ENCODE measurements at regions not wholly inside any gene's neighbourhood (a gene's known extent, or its start where the extent isn't known, plus 50 kb on each side); places are given as distances from the start of the nearest gene placed in this dataset.

DNA sequence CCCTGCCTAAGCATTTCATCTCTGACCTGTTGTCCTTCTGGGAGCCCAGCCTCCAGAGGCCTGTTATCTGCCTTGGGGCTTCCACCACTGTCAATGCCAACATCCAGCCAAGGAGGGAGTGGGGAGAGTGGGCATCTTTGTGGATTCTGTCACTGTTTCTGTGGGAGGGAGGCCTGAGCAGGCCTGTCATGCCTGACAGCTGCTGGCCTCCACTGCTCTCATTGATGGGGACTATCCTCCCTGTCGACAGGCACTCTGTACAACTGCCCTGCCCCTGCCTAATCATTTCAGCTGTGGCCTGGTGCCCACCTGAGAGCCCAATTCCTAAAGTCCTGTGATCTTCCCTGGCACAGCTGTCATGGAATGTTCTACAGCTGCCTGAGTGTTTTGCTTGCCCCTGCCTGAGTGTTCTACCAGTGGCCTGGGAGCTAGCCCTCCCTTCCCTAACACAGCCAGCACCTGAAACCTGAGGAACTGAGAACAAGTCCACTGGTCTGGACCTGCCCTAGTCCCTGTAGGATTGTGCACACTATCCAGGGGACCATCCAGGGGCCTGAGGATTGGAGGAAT is 145.3 kb downstream of the FAM83B start:
- no peak for DNase-seq

DNA sequence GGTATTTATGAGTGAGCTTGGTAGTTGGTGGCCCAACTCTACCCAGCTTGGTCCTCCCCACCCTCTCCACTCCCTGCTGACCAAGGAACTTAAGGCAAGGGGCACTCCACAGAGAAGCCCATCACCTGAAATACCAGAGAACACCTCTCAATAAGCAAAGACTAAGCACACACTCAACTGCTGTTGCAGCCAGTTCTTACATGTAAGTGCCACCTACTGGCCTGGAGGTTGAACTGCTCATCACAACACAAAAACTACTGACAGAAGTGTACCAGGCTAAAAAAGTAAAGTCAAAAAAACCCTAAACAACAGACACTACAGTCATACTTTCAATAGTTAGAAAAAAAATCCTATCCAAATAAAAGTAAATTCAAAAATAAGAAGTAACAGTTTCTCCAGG is 146.2 kb downstream of the FAM83B start:
- DNase-seq: no peak

DNA sequence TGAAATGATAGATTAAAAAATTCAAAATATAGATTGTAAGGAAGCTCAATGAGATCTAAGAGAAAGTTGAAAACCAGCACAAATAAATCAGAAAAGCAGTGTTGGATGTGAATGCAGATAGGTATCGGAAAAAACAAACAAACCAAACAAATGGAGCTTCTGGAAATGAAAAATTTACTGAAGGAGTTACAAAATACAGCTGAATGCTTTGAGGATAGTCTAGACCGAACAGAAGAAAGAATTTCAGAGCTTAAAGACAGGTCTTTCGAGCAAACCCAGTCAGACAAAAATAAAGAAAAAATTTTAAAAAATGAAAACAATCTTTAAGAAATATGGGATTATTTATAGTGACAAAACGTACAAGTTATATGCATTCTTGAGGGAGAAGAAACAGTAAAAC is 146.7 kb downstream of the FAM83B start:
- no peak for DNase-seq

DNA sequence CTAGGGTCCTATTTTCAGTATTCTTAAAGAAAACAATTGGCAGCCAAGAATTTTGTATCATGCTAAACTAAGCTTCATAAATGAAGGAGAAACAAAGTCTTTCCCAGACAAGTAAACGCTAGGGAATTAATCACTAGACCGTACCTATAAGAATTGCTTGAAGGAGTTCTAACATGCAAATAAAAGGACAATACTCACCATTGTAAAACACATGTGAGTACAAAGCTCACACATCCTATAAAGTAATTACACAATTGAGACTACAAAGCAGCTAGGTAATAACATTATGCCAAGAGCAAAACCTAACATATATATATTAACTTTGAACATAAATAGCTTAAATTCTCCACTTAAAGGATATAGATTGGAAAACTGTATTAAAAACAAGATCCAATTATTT is 147.4 kb downstream of the FAM83B start:
- no peak for DNase-seq

DNA sequence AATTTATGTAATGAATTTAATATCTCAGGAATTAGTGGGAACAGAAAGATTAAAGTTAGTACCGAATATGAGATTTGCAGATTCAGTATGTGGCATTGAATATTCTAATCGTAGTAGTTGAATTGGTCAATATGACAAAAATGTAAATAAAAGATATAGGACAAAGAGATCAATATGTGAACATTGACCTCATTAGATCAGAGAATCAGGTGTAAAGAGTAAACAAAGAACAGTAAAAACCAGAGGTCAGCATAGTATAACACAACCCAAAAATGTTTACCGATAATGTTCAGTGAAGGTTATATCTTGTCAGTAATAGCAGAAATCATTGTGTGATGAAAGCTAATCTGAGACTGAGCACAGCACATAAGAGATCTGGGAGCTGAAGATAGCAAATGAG is 152.0 kb downstream of the FAM83B start:
- no peak for DNase-seq

DNA sequence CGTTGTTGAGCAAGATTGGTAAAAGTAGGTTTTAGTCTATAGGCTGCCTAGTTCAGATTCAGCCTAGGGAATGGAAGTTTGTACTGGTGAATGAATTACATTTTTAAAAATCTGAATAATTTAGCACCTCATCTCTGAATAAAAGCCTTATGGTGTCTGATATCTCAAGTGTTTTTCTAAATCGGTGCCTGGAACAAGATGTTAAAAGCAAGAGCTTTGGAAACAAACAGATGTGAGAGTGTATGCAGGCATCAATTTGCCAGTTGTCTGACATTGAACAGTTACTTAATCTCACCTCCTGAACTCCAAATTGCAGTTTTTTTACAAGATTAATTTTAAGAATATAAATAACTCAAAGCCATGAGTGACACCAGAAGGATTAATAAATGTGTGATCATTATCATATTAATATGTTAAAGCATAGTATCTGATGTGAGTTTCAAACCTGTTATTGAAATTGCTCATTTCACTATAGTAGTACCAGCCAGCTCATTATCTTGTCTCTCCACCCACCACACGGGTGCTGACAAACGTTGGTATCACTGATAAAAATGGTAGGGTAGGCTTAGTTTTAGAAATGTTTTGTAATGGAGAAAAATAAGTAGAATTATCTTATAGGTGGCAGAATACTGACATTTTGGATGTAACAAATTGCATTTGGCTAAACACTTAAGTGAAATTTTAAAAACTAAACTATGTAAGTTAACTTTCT is 157.3 kb downstream of the FAM83B start:
- no peak for DNase-seq

DNA sequence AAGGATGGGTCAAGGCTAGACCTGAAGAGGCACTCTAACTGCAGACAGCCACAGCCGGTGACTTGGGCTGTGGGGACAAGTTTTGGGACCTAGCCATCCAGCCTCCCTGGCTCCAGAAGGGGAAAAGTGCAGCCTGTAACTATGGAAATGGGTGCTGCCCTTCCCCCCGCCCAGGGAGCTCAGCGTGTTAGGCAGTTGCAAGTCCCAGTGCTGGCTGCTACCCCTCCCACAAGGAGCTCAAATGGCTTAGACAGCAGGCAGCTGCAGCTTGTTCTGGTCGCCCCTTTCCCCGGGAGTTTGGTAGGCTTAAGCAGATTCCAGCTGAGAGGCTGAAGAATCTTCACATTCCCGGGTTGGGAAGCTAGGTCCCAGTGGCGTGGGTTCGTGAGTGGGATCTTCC is 162.6 kb downstream of the FAM83B start:
- no peak for DNase-seq

DNA sequence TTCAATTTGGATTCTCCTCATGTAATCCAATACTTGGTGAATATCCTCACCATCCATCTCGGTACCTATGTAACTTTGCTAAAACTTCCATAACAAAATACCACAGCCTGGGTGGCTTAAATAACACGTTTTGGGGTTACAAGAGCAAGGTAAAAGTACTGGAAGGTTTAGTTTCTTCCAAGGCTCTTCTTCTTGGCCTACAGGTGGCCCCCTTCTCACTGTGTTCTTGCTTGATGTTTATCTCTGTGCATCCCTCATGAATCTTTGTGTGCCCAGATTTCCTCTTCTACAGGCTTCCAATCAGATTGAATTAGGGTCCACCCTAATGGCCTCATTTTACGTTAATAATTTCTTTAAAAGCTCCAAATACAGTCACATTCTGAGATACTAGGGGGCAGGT is 163.3 kb upstream of the HCRTR2 start:
- DNase-seq: no peak

DNA sequence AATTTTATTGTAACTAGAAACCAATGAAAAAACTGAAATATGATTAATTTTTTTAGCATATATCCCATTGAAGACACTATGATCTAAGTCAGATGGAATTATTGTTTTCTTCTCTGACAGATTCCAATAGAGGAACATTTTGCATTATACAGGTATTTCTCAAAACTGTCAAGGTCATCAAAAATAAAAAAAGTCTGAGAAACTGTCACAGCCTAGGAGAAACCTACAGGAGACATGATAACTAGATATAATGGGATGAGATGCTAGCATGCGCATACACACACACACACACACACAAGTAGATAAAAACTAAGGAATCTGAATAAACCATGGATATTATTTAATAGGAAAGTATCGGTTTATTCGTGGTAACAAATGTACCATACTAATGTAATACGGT is 161.9 kb upstream of the HCRTR2 start:
- no peak for DNase-seq

DNA sequence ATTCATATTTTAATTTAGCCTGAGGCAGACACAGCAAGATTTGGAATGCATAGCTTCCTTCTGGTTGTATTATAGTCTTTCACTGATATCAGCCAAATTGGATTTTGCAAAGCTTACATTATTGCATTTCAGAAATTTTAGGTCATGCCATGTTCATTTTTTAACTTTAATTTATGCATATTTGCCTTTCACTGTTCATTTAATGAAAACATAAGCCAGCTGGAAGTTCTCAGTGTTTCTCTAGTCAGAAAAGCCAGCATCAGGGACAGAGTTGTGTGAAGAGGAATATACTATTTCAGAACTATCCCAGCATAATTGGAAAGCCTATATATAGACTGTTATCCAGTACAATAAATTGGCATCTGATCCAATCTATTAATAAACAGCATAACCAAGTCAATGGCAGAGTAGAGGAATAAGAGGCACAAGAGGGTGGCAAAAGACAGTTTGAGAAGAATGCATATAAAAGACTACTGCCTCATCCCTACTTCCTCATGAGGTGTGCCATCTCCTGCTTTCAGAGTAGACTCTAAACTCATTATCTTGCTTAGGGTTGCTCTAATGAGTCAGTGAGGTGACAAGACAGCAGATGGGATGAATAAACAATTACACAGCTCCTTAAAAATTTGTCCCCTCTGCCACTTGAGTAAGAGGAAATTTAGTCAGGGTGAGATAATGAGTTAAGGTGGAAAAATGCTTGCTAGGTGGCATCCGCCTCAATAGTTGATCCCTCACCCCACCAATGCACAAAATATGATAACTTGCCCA is 159.8 kb upstream of the HCRTR2 start:
- DNase-seq: no peak

DNA sequence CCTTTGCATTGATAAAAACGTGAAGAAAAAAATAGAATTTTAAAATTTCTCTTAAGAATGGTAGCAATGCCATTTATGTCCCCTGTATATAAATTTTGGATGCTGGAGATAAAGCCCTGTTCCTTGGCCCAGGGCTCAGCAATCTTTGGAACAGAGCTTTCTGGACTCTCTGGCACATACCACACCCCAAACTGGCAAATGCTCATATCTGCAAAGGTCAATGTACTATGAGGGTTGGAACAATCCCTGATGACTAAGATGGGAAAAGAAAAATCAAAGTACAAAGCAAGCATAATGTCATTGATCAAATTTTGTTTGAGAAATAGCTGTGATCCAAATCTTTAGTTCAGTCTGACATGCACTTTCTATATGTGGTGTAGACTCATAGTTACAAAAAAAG is 158.1 kb upstream of the HCRTR2 start:
- DNase-seq: no peak

DNA sequence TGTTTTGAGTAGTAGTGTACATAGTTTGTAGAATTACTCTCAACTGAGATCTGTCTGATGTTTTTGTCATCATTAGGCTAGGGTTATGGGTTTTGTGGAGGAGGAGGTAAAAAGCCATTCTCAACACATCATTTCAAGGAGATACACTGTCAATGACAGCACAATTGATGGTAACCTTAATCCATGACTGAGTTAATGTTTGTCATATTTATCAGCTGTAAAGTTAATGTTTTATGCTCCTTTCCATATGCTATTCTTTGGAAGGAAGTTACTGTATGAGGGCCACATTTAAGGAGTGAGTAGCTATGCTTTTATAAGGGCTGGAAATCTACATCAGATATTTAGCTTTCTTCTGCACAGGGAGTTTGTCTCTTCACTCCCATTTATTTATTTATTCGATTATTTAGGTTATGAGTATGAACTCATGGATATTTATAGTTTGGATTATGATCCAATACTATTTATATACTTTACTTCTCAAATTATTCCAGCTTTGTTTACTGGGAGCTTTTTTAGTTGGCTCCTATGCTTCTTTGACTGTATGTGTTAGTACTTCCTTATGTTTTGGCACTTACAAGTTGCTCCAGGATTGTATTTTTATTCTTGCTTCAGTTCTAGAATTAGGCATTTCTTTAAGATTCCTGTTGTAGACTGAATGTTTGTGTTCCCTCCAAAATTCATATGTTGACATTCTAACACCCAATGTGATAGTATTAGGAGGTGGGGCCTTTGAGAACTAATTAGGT is 156.6 kb upstream of the HCRTR2 start:
- no peak for DNase-seq

DNA sequence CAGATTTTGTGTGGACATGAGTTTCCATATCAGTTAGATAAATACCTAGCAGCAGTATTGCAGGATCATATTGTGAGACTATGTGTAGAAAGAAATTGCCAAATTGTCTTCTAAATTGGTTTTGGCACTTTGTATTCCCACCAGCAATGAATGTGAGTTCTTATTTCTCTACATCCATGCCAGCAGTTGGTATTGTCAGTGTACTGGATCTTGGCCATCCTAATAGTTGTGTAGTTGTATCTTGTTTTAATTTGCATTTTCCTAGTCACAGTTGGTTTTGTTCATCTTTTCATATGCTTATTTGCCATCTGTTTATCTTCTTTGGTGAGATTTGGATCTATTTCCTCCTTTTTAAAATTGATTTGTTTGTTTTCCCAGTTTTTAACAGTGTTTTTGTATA is 154.7 kb upstream of the HCRTR2 start:
- DNase-seq: no peak

DNA sequence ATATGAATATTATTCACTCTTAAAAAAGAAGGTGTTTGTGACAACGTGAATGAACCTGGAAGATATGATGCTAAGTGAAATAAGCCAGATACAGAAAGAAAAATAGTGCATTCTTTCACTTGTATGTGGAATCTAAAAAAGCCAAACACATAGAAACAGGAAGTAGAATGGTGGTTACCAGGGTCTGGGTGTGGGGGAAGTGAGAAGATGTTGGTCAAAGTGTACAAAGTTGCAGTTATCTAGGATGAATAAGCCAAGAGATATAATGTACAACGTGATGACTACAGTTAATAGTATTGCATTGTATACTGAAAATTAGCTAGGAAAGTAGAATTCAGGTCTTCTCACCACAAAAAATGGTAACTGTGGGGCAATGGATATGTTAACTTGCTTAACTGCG is 151.1 kb upstream of the HCRTR2 start:
- peak; percentile 35 for DNase-seq

DNA sequence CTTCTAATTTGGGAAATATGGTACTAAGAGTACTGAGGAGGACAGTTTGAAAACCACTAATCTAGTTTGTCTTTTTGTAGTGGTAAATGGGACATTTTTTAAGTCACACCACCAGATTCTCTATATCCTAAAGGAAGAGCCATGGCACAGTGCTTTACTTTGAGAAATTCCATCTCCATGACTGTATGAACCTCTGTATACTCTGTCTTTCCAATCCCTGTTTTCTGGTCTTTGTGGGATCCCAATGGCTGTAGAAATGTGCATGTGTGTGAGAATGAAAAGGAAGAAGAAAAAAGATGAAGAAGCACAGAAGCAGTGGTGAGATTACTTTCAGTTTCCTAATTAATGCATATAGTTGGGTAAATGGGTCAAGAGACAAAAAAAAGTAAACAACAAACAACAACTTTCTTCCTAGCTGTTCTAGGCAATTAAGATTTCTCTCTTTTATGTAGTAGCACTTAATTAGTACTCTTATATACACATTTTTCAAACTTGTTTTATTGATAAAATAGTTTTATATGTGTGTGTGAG is 141.2 kb upstream of the HCRTR2 start:
- DNase-seq: no peak

DNA sequence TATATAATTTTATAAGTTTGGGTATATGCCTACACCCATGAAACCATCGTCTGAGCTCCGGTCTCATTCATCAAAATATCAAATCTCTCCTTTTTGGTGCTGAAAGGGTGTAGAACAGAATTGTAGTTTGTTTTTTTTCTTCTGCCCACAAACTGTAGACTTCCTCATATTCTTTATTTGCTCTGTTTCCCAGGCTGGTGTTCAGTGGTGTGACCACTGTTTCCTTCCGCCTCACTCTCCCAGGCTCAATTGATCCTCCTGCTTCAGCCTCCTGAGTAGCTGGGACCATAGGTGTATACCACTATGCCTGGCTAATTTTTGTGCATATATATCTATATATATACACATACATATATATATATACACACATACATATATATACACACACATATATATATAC is 139.6 kb upstream of the HCRTR2 start:
- DNase-seq: peak; percentile 38

DNA sequence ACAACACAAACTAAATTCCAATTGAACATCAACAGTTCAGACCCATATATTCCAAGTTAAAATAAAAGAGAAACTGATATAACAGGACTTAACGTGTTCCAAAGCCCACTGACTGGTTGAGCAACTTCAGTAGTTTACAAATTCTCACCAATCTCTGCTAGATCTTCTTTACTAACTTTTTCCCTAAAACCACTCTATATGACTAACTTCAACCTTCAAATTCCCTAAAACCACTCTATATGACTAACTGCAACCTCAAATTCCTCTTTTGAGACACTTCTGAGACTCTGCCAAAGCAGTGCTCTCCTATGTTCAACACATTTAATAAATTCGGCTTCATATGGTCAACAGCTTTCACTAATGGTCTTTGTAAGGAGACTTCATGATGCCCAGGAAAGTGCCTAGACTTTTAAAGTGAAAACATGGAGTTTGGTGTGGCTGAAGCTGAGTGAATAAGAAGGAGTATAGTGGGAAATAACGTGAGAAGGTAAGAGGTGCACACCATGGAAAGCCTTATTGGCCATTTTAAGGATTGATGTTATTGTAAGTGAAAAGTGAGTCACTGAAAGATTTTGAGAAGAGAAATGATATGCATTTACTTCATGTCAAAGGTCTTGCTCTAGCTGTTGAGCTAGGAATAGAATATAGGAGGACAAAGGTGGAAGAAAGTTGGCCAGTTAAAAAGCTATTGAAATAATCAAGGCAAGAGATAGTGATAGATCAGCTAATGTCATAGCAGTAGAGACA is 134.0 kb upstream of the HCRTR2 start:
- DNase-seq: no peak

DNA sequence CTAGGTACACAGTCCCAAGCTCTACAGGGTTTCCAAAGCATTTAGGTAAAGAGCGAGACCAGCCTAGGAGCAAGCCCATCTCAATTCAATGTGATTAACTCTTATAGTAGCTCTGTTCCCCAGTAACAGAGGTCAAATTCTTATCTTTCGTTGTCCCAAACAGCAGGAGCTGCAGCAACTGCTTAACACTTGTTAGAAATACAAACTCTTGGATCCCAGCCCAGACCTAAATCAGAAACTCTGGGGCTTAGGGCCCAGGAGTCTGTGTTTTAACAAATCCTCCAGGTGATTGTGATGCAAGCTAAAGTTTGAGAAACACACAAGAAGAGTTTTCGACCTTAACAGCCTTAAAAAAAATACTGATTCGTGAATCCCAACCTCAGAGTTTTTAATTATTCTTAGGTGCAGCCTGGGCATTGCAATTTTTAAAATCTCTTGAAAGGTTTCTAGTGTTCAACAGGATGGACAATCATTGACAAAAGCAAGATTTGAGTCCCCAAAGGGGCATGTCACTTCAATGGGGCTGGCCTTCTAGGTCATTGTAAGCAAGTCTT is 127.4 kb upstream of the HCRTR2 start:
- no peak for DNase-seq

DNA sequence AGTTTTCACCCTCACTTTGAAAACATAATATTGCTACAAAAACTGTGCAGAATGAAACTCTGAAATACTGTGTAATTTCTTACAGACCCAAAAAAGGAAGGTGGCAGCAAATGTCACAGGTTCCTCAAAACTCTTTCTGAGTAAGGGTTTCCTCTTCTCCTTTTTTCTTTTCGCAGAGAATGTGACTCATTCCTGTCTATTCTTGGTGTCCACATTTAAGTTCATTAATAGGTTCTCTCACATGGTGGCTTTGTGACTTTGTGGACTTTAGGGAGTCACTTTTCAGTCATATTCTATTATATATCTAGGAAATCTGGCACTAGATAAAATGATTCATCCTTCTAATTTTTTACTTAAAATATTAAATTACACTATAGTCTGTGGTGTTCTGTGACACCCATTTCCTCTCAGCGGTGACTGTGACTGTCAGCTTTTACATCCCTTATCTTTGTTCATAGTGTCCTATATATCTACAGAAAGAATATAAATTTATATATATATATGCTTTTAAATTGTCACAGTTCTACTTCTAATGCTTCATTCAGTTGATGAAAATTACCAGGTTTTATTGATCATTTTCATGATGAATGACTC is 126.8 kb upstream of the HCRTR2 start:
- peak; percentile 71 for DNase-seq

DNA sequence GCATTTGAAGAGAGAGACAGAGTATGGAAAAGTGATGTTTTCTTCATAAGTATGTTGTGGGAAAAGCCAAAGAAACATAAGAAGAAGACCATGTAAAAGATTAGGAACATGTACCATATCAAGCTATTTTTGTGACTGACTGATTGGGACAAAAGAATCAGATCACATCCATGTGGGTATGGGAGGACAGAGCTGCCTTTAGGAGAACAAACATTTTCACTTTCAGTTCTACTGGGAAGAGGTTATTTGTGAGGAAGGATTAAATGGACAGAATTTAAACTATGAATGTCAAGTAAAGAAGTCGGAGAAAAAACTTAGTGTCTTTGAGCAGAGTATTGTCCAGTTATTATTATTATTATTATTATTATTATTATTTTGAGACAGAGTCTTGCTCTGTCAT is 124.4 kb upstream of the HCRTR2 start:
- no peak for DNase-seq

DNA sequence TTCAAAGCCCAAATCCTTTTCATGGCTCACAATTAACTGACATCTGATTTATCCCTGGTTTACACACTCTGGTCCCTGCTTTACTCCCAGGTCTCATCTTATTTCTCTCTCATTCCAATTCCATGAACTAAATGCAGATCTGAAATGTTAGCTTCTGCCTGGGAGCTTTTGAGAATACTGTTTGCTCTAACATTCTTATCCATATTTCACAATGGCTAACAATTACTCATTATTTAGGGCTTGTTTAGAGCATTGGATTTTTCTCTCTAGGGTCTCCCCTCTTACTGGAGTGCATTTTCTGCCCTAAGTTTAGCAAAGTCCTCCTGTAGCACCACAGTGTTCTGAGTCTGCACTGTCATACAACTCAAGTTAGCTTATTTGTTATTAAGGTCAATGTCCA is 121.5 kb upstream of the HCRTR2 start:
- no peak for DNase-seq

DNA sequence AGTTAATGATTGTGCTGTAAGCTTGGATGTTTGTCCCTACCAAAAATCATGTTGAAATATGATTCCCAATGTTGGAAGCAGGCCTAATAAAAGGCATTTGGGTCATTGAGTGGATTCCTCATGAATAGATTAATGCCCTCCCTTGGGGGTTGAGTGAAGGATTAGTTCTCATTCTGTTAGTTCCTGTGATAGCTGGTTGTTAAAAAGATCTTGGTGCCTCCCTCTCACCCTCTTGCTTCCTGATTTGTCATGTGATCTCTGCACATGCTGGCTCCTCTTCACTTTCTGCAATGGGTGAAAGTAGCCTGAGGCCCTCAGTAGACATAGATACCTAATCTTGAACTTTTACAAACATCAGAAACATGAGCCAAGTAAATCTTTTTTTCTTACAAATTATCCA is 115.6 kb upstream of the HCRTR2 start:
- no peak for DNase-seq
